NT2/D1 (cell line): ENCODE measurements at regions not wholly inside any gene's neighbourhood (a gene's known extent, or its start where the extent isn't known, plus 50 kb on each side); places are given as distances from the start of the nearest gene placed in this dataset.
"Not testable (repeated sequence)": the region's sequence is repeated elsewhere in the genome, so short reads cannot be mapped to it uniquely, and the experiment has no call there.

ENCODE experiments used
- DNase-seq: peaks from one replicate; pipeline ENCODE4 v3.0.0-alpha.2; 2011; ENCODE audit warnings: low read depth, low spot score
- H3K27me3 ChIP-seq: 2 replicates; pipeline ENCODE4 v1.6.0; 2011; ENCODE audit warnings: mild to moderate bottlenecking; ENCODE audit not compliant: insufficient read length, insufficient read depth
- H3K36me3 ChIP-seq: 2 replicates; pipeline ENCODE4 v1.6.1; 2011; ENCODE audit warnings: mild to moderate bottlenecking, low read length, mixed read lengths; ENCODE audit not compliant: insufficient read depth, insufficient read length
- H3K4me1 ChIP-seq: 2 replicates; pipeline ENCODE4 v1.5.1; 2011; ENCODE audit not compliant: insufficient read depth, insufficient read length
- H3K4me3 ChIP-seq: 2 replicates; pipeline ENCODE4 v1.5.1; 2011; ENCODE audit warnings: low read depth; ENCODE audit not compliant: insufficient read length
- H3K9ac ChIP-seq: 2 replicates; pipeline ENCODE4 v1.6.0; 2011; ENCODE audit warnings: low read depth; ENCODE audit not compliant: insufficient read length
- H3K9me3 ChIP-seq: 2 replicates; pipeline ENCODE4 v1.5.1; 2011; ENCODE audit warnings: mild to moderate bottlenecking, low read length; ENCODE audit not compliant: insufficient read depth
- SUZ12 ChIP-seq: IDR thresholded peaks from 2 replicates; pipeline ENCODE4 v1.6.1; 2011; ENCODE audit not compliant: insufficient read length, insufficient read depth; ENCODE audit errors: extremely low read depth
- YY1 ChIP-seq: IDR thresholded peaks from 2 replicates; pipeline ENCODE4 v1.6.1; 2011; ENCODE audit not compliant: insufficient read length, insufficient read depth
- ZNF274 ChIP-seq: IDR thresholded peaks from 2 replicates; pipeline ENCODE4 v1.6.1; 2011; ENCODE audit warnings: mild to moderate bottlenecking, low read depth, low read length

DNA sequence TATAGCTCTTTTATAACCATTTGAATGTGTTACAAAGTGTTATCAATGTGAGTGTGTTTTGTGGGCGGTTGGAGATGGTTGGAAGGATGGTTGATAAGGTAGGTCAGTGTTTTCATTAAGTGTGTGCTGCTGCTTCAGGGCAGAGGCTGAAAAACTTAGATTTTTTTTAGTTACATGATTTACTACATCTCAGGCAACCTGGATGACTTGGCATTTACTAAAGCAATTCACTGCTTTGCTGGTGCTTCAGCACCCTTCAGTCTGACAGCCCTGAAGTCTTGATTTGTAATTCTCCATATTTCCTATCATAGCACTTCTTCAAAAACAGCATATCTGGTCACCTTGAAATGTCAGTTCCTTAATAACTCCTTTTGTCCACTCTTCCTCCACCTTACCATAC, 151.8 kb downstream of the KBTBD2 start:
- H3K9me3 ChIP-seq, H3K9ac ChIP-seq, H3K4me3 ChIP-seq, H3K4me1 ChIP-seq, H3K36me3 ChIP-seq, H3K27me3 ChIP-seq, DNase-seq: not testable (repeated sequence)

DNA sequence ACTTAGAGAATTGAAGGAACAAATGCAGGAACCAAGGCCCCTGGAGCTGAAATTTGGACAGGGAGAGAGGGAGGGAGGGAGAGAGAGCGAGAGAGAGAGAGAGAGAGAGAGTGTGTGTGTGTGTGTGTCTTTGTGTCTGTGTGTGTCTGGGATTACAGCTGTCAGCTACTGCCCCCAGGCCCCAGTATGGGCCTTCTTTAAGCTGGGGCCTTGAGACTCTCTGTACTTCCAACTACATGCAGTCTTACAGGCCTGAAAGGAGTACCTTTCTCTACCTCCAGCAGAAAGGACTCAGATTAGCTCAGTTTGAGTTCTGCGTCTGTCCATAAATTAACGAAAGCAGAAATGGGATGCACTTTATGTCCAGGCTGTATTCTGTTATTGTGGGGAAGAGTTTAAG, 153.2 kb downstream of the KBTBD2 start:
- H3K27me3 ChIP-seq, H3K9ac ChIP-seq, H3K9me3 ChIP-seq, H3K36me3 ChIP-seq, H3K4me1 ChIP-seq, DNase-seq, H3K4me3 ChIP-seq: not testable (repeated sequence)

DNA sequence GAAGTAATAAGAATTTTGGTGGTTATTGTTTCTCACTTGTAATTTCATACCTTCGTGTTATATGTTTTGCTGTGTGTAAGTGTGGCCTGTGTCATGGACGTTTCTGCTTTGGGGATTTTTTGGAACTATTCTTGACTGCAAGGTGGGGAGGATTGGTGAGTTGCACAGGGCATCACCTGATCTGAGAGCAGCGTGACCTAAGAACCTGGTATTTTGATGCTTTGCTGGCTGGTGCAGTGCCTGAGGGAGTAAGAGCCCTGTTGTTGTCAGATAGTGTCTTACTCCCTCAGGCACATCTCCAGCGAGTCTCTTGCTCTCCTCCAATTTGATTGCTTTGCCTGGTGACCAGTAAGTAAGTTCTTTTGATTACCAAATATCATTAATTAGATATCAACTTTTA, 158.8 kb downstream of the KBTBD2 start:
- H3K4me1 ChIP-seq, DNase-seq, H3K9ac ChIP-seq, H3K9me3 ChIP-seq, H3K4me3 ChIP-seq, H3K36me3 ChIP-seq: not testable (repeated sequence)
- H3K27me3 ChIP-seq = peaks cover 13% of the 10 kb centered on the region

DNA sequence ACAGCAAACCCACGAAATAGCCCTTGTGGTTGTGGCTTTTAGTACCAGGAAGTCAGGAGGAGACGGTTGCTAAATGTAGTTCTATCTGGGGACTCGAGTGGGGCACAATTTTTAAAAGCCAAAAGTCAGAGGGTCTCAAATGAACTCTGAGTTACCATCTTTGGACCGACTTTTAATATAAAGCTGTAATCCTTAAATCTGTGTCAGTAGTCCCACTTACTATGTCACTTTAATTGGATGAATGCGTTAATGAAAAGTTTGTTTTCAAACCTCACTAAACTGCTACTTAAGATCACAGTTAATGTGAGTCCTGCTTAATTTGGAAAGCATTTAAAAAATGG, 162.3 kb downstream of the KBTBD2 start:
- not testable (repeated sequence) for DNase-seq, H3K36me3 ChIP-seq

DNA sequence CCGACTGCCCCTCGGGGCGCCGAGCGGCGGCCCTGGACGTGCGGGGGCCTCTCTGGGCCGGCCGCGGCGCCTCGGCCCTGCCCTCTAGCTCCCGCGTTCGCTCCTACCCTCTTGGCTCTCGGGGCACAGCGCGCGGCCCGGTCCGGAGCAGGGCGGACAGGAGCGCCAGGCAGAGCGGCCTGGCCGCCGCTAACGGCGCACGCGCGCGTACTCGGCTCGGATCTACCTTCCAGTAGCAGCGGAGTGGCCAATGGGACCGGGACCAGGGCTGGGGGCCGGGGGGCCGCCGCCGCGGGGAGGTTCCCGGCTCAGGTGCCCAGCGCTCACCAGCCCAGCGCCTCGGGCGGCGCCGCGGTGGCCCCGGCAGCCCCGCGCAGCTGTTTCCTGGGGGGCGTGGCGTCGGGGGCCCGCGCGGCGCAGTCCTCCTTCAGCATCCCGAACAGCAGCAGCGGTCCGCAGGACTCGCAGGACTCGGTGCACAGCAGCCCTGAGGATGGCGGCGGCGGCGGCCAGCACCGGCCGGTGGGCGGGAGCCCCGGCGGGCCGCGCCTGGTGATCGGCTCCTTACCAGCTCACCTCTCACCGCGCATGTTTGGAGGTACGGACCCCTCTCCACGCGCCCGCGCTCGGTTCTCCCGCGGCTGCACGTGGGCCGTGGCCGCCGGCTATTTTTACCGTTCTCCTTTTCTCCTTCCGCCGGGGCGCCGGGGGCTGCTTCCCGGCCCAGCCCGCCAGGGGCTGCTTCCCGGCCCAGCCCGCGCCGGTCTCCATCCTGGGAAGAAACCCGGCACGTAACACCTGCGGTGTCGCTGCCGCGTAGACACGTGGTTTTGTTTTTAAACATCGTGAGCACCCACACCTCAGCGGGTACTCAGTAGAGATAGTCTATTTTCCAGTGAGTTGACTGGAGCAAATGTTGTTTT, 162.9 kb downstream of the KBTBD2 start:
- peak; percentile 42 for DNase-seq
- Histone ChIP-seq H3K9ac (peak overlapping the region; percentile 83), H3K27me3 (peaks cover 16% of the 10 kb centered on the region), H3K4me3 (peak overlapping the region; percentile 64)
- not testable (repeated sequence) for H3K36me3 ChIP-seq, H3K9me3 ChIP-seq, H3K4me1 ChIP-seq

More for the DNA sequence above, 162.3 kb downstream of the KBTBD2 start:
- H3K4me3 ChIP-seq, H3K9me3 ChIP-seq, H3K9ac ChIP-seq, H3K4me1 ChIP-seq: not testable (repeated sequence)
- H3K27me3 ChIP-seq = peaks cover 16% of the 10 kb centered on the region

DNA sequence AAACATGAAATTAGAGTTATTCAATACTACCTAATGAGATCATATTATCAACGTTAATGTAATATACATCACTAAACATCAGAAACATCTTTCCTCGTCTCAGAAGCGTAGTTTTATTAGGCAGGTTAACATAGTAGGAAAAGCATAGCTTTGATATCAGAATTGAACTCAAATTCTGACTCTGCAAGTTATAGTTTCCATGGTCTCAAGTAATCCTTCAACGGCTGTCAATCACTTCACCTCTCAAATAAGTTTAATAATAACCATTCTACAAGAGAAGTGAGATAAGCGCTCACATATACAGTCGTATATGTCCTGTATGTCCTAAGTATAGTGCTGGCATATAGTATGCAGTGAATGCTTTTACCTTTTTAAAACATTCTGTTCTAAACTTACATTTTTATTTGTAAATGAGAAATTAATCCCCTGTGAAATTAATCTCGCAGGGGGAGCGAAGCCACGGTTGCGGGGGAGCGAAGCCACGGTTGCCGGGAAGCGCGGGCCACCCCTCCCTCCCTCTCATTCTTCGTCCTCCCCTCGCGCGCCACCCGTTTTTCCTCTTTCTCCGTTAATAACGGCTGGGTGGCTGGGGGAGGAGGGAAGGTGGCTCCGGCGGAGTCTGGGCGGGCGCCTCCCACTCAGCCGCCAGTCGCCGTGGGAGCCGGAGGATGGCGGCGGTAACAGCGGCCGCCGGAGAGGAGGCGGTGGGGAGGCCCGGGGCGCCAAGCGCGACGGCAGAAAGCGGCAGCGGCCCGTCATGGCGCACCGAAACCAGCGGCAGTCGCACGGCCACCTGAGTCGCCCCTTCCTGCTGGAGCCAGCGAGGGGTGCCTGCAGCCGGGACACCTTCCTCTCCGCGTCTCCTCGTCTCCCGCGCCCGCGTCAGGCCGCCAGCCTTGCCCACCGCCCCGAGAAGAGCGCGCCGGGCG, 163.8 kb downstream of the KBTBD2 start:
- H3K4me1 ChIP-seq, H3K9me3 ChIP-seq, H3K36me3 ChIP-seq: not testable (repeated sequence)
- Histone ChIP-seq H3K4me3 (peak overlapping the region; percentile 64), H3K9ac (peak overlapping the region; percentile 83), H3K27me3 (peaks cover 16% of the 10 kb centered on the region)
- DNase-seq = peak; percentile 47

DNA sequence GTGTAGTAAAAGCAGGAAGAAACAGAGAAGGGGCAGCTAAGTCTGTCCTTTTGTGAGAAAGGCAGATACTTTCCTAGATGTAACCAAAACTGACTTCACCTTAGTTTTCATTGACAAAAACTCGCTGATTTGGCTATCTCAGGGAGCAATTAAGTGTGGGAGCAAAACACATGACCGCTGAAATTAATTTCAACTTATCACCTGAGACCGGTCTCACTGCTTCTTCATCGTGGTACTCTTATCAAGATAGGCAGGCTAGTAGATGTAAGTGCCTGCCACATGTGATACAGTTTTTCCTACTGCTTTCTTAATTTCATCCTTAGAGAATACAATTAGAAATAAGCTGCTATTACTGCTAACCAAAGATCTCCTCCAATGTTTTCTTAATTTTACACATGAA, 168.7 kb downstream of the KBTBD2 start:
- not testable (repeated sequence) for H3K4me3 ChIP-seq, DNase-seq, H3K9me3 ChIP-seq

DNA sequence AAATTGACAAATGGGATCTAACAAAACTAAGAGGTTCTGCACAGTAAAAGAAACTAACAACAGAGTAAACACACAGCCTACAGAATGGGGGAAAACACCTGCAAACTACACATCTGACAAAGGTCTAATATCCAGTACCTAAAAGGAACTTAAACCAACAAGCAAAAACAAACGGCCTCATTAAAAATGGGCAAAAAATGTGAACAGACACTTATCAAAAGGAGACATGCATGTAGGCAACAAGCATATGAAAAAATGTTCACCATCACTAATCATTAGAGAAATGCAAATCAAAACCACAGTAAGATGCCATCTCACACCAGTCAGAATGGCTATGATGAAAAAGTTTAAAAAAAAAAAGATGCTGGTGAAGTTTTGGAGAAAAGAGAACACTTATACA, 197.4 kb downstream of the KBTBD2 start:
- H3K27me3 ChIP-seq = no peaks in the 10 kb centered on the region
- H3K4me3 ChIP-seq = no peak overlapping the region
- TF ChIP-seq YY1 = no peak
- no peak for TF ChIP-seq ZNF274
- no peak for TF ChIP-seq SUZ12
- no peaks in the 10 kb centered on the region for H3K36me3 ChIP-seq
- H3K4me1 ChIP-seq = no peaks in the 10 kb centered on the region
- no peak for DNase-seq
- H3K9ac ChIP-seq = no peak overlapping the region
- no peaks in the 10 kb centered on the region for H3K9me3 ChIP-seq

More for the DNA sequence above, 168.7 kb downstream of the KBTBD2 start:
- H3K36me3 ChIP-seq, H3K9ac ChIP-seq, H3K27me3 ChIP-seq, H3K4me1 ChIP-seq: not testable (repeated sequence)

DNA sequence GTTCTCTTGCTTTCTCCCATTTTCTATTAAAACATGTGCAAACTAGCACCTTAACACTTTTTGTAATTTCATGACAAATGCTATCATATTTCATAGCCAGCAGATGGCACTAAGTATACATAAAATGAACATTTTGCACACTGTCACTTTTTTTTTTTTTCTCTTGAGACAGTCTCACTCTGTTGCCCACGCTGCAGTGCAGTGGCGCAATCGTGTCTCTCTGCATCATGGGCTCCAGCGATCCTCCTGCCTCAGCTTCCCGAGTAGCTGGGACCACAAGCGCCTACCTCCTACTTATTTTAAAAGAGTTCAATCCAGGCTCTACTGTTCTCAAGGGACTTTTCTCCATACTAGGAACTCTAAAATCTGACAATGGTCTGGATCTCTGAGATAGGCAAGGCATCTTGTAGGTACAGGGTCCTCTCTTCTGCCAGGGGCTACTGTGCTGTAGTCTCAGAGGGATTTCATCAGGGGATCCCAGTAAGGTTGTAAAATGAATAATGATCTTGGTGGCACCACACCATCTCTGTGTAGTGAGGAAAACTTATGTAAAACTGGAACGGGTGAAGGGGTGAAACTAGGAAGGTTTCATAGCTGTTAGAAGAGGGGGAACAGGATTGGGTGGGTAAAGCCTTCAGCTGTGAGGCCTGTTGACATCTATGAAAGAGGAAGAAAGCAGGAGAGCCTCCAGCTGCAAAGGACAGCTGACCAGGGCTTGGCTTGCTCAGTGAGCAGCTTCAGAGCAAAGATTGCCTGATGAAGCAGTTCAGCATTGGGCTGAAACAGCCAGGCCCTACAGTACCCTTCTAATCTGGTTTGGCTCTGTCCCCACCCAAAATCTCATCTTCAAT, 196.9 kb downstream of the AVL9 start:
- not testable (repeated sequence) for H3K27me3 ChIP-seq, DNase-seq, H3K36me3 ChIP-seq, H3K9me3 ChIP-seq, H3K4me1 ChIP-seq, H3K4me3 ChIP-seq, H3K9ac ChIP-seq

DNA sequence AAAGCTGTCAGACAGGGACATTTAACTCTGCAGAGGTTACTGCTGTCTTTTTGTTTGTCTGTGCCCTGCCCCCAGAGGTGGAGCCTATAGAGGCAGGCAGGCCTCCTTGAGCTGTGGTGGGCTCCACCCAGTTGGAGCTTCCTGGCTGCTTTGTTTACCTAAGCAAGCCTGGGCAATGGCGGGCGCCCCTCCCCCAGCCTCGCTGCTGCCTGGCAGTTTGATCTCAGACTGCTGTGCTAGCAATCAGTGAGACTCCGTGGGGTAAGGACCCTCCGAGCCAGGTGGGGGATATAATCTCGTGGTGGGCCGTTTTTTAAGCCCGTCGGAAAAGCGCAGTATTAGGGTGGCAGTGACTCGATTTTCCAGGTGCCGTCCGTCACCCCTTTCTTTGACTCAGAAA, 192.8 kb downstream of the AVL9 start:
- DNase-seq, H3K9me3 ChIP-seq, H3K4me1 ChIP-seq, H3K9ac ChIP-seq, H3K27me3 ChIP-seq, H3K36me3 ChIP-seq, H3K4me3 ChIP-seq: not testable (repeated sequence)
